H9 (cell line): ENCODE measurements at regions not wholly inside any gene's neighbourhood (a gene's known extent, or its start where the extent isn't known, plus 50 kb on each side); places are given as distances from the start of the nearest gene placed in this dataset.

ENCODE experiments used
- DNase-seq: peaks from one replicate; pipeline ENCODE4 v3.0.0-alpha.2; 2017
- H2AFZ ChIP-seq: one replicate; pipeline ENCODE4 v1.6.1; 2013; ENCODE audit warnings: mild to moderate bottlenecking, low read length, control low read depth, moderate library complexity
- H2AK5ac ChIP-seq: 2 replicates; pipeline ENCODE4 v1.6.1; 2013; ENCODE audit warnings: low read length, control low read depth, mixed read lengths; ENCODE audit not compliant: insufficient read length
- H2BK120ac ChIP-seq: one replicate; pipeline ENCODE4 v1.6.1; 2013; ENCODE audit warnings: low read depth, mild to moderate bottlenecking, low read length, control low read depth, inconsistent platforms; ENCODE audit not compliant: poor library complexity, severe bottlenecking
- H2BK12ac ChIP-seq: 2 replicates; pipeline ENCODE4 v1.6.1; 2013; ENCODE audit warnings: low read length, control low read depth, mixed read lengths, low read depth; ENCODE audit not compliant: insufficient read length
- H2BK15ac ChIP-seq: 2 replicates; pipeline ENCODE4 v1.6.1; 2013; ENCODE audit warnings: low read depth, low read length, control low read depth
- H2BK20ac ChIP-seq: one replicate; pipeline ENCODE4 v1.6.1; 2013; ENCODE audit warnings: low read depth, mild to moderate bottlenecking, low read length, control low read depth, inconsistent platforms; ENCODE audit not compliant: poor library complexity, severe bottlenecking
- H2BK5ac ChIP-seq: 2 replicates; pipeline ENCODE4 v1.6.1; 2013; ENCODE audit warnings: low read length, control low read depth, mixed read lengths; ENCODE audit not compliant: insufficient read length
- H3K14ac ChIP-seq: 2 replicates; pipeline ENCODE4 v1.6.1; 2013; ENCODE audit warnings: low read length, control low read depth; ENCODE audit not compliant: insufficient read depth
- H3K18ac ChIP-seq: 2 replicates; pipeline ENCODE4 v1.6.1; 2013; ENCODE audit warnings: low read depth, mild to moderate bottlenecking, mixed read lengths, low read length, control low read depth; ENCODE audit not compliant: insufficient read length
- H3K23ac ChIP-seq: 2 replicates; pipeline ENCODE4 v1.6.1; 2013; ENCODE audit warnings: low read length, control low read depth, mixed read lengths, low read depth; ENCODE audit not compliant: insufficient read length
- H3K23me2 ChIP-seq: 2 replicates; pipeline ENCODE4 v1.6.1; 2013; ENCODE audit warnings: low read depth, mild to moderate bottlenecking, mixed read lengths, low read length, control low read depth; ENCODE audit not compliant: insufficient read length, poor library complexity, severe bottlenecking
- H3K27ac ChIP-seq: 2 replicates; pipeline ENCODE4 v1.5.1; 2013; ENCODE audit warnings: low read length, control low read depth, mixed read lengths, low read depth; ENCODE audit not compliant: insufficient read length
- H3K27me3 ChIP-seq: 2 replicates; pipeline ENCODE4 v1.6.1; 2013; ENCODE audit warnings: low read length, control low read depth, inconsistent platforms; ENCODE audit not compliant: insufficient read depth
- H3K4ac ChIP-seq: 2 replicates; pipeline ENCODE4 v1.6.1; 2013; ENCODE audit warnings: low read depth, mild to moderate bottlenecking, control low read depth, inconsistent platforms, low read length, moderate library complexity
- H3K4me1 ChIP-seq: 2 replicates; pipeline ENCODE4 v1.6.1; 2013; ENCODE audit warnings: low read length, control low read depth, inconsistent platforms; ENCODE audit not compliant: insufficient read depth
- H3K4me2 ChIP-seq: 2 replicates; pipeline ENCODE4 v1.6.1; 2013; ENCODE audit warnings: low read length, control low read depth, mixed read lengths; ENCODE audit not compliant: insufficient read length, insufficient read depth
- H3K56ac ChIP-seq: 2 replicates; pipeline ENCODE4 v1.6.1; 2013; ENCODE audit warnings: low read depth, mild to moderate bottlenecking, mixed read lengths, low read length, control low read depth; ENCODE audit not compliant: insufficient read length
- H3K79me1 ChIP-seq: 2 replicates; pipeline ENCODE4 v1.6.1; 2013; ENCODE audit warnings: low read depth, mild to moderate bottlenecking, moderate library complexity, low read length, control low read depth, inconsistent platforms; ENCODE audit not compliant: insufficient read depth, poor library complexity, severe bottlenecking
- H3K79me2 ChIP-seq: 2 replicates; pipeline ENCODE4 v1.6.1; 2013; ENCODE audit warnings: low read length, control low read depth, inconsistent platforms; ENCODE audit not compliant: insufficient read depth
- H3K9ac ChIP-seq: 2 replicates; pipeline ENCODE4 v1.6.1; 2013; ENCODE audit warnings: low read length, control low read depth, mixed read lengths; ENCODE audit not compliant: insufficient read length; ENCODE audit errors: extremely low read depth
- H3K9me3 ChIP-seq: one replicate; pipeline ENCODE4 v1.6.1; 2013; ENCODE audit warnings: low read depth, low read length, inconsistent platforms; ENCODE audit not compliant: control insufficient read depth
- H3T11ph ChIP-seq: one replicate; pipeline ENCODE4 v1.6.1; 2013; ENCODE audit warnings: mild to moderate bottlenecking, low read length, control low read depth, inconsistent platforms
- H4K20me1 ChIP-seq: one replicate; pipeline ENCODE4 v1.6.1; 2013; ENCODE audit not compliant: control insufficient read depth, insufficient read length, insufficient read depth
- H4K5ac ChIP-seq: 2 replicates; pipeline ENCODE4 v1.6.1; 2013; ENCODE audit warnings: low read depth, mild to moderate bottlenecking, mixed read lengths, low read length, control low read depth; ENCODE audit not compliant: insufficient read length
- H4K8ac ChIP-seq: replicated peaks from 2 replicates; pipeline ENCODE4 v1.6.1; 2013; ENCODE audit warnings: low read length, control low read depth, mixed read lengths, low read depth; ENCODE audit not compliant: insufficient read length
- H4K91ac ChIP-seq: 2 replicates; pipeline ENCODE4 v1.6.1; 2013; ENCODE audit warnings: low read depth, mild to moderate bottlenecking, moderate library complexity, mixed read lengths, low read length, control low read depth; ENCODE audit not compliant: insufficient read length
- H3K27ac Mint-ChIP-seq, 3 experiments: 2 replicates in 2 of 3; 3 replicates in 1 of 3; pipeline ENCODE4 v1.8.0; 2020 to 2021; ENCODE audit warnings: mixed read lengths in 3 of 3, mild to moderate bottlenecking in 1 of 3, moderate library complexity in 1 of 3
- H3K27me3 Mint-ChIP-seq: 2 replicates; pipeline ENCODE4 v1.8.0; 2021; ENCODE audit warnings: low read depth, mild to moderate bottlenecking, moderate library complexity, mixed read lengths
- H3K36me3 Mint-ChIP-seq, 3 experiments: 2 replicates in 2 of 3; 3 replicates in 1 of 3; pipeline ENCODE4 v1.8.0; 2020 to 2021; ENCODE audit warnings: low read depth in 3 of 3, mixed read lengths in 3 of 3; ENCODE audit not compliant: insufficient read depth in 1 of 3
- H3K4me1 Mint-ChIP-seq, 2 experiments: 2 replicates each; pipeline ENCODE4 v1.8.0; 2020; ENCODE audit warnings: mixed read lengths in 2 of 2
- H3K4me3 Mint-ChIP-seq, 2 experiments: 2 replicates in 1 of 2; 3 replicates in 1 of 2; pipeline ENCODE4 v1.8.0; 2020 to 2021; ENCODE audit warnings: mild to moderate bottlenecking in 2 of 2, mixed read lengths in 2 of 2, moderate library complexity in 1 of 2
- H3K9me3 Mint-ChIP-seq, 2 experiments: 2 replicates in 1 of 2; 3 replicates in 1 of 2; pipeline ENCODE4 v1.8.0; 2020; ENCODE audit warnings: mild to moderate bottlenecking in 2 of 2, mixed read lengths in 2 of 2, moderate library complexity in 1 of 2
- CTCF ChIP-seq: fragments of 200-600 bp; sonication (generic); conservative IDR thresholded peaks from 3 replicates; pipeline ENCODE4 v1.8.0; 2021; ENCODE audit warnings: antibody characterized with exemption, mild to moderate bottlenecking
- WGBS: extraction: QIAGEN DNeasy Blood & Tissue Kit; methylation state at CpG from one replicate; pipeline ENCODE4 v1.1.7; 2013; ENCODE audit warnings: missing lambda C conversion rate, low lambda C conversion rate, mixed read lengths; ENCODE audit not compliant: insufficient read length; ENCODE audit errors: extremely low coverage; 5-methylcytosine and 5-hydroxymethylcytosine counted together

GRCh38 chr6:134447883-134448387, 130.0 kb upstream of the SGK1 start:
- no peak for TF ChIP-seq CTCF
- Histone ChIP-seq H2BK5ac (no peak overlapping the region), H2AFZ (no peak overlapping the region), H4K91ac (no peak overlapping the region), H3K4me2 (no peak overlapping the region), H3K14ac (no peak overlapping the region), H2BK12ac (no peak overlapping the region), H2BK15ac (no peak overlapping the region), H3K18ac (no peak overlapping the region), H3K4me1 (no peaks in the 10 kb centered on the region), H2AK5ac (no peak overlapping the region), H4K8ac (no peak overlapping the region), H3K9me3 (no peaks in the 10 kb centered on the region), H3K9ac (no peak overlapping the region), H3K79me1 (no peaks in the 10 kb centered on the region), H3T11ph (no peak overlapping the region), H3K56ac (no peak overlapping the region), H3K27me3 (no peaks in the 10 kb centered on the region), H3K23ac (no peak overlapping the region), H4K20me1 (no peaks in the 10 kb centered on the region), H3K79me2 (no peaks in the 10 kb centered on the region), H3K4ac (no peak overlapping the region), H3K27ac (no peak overlapping the region), H4K5ac (no peak overlapping the region), H2BK20ac (no peak overlapping the region), H2BK120ac (no peak overlapping the region), H3K23me2 (no peaks in the 10 kb centered on the region)
- WGBS, result no CpG with 5 or more reads among the region's 3 CpGs
- Mint-ChIP-seq H3K9me3 (no peaks in the 10 kb centered on the region), H3K36me3 (no peaks in the 10 kb centered on the region), H3K4me1 (peaks cover 7 to 8% of the 10 kb centered on the region in 2 experiments; a peak in 3 of 4 replicates), H3K4me3 (no peak overlapping the region), H3K27me3 (no peaks in the 10 kb centered on the region), H3K27ac (no peak overlapping the region)
- no peak for DNase-seq
